HepG2 (cell line): ENCODE measurements at regions not wholly inside any gene's neighbourhood (a gene's known extent, or its start where the extent isn't known, plus 50 kb on each side); places are given as distances from the start of the nearest gene placed in this dataset.

Experiments
- ATAC-seq: fragments of 200-7000 bp; cut with Tn5 transposase; 3 replicates; pipeline ENCODE4 v1.9.1; 2020; ENCODE audit warnings: mild to moderate bottlenecking, moderate library complexity
- BruUV-seq: library from RNA; stranded (reverse); fragments of 400-500 nt; replicated peaks from 2 replicates; lab custom pipeline; 2021; lab: Mats Ljungman, UMichigan
- CTCF ChIA-PET: fragments of 300-600 bp; formaldehyde crosslinking; extraction: SDS; loops from one replicate; lab custom pipeline; 2021; ENCODE audit warnings: low total read pairs, inconsistent platforms, low intra/inter-chr PET ratio; lab: Yijun Ruan, JAX
- POLR2A ChIA-PET: fragments of 350-600 bp; sonication (Branson Sonifier 250); formaldehyde crosslinking; loops from one replicate; lab custom pipeline; 2020; ENCODE audit warnings: antibody characterized with exemption, inconsistent platforms; lab: Yijun Ruan, JAX
- DNase-seq: peaks from one replicate; pipeline ENCODE4 v3.0.0-alpha.2; 2015; ENCODE audit warnings: low spot score
- FAIRE-seq: peaks from 3 replicates; lab custom pipeline; 2011; peaks lifted over from hg19 to GRCh38; lab: Jason Lieb, UNC
- H2AFZ ChIP-seq: one replicate; pipeline ENCODE4 v1.6.1; 2011; ENCODE audit warnings: low read length, inconsistent platforms
- H3K27ac ChIP-seq: fragments of 300-600 bp; 3 replicates; pipeline ENCODE4 v1.8.0; 2011; ENCODE audit warnings: mixed run types, mild to moderate bottlenecking, mixed read lengths, low read length, inconsistent platforms; ENCODE audit not compliant: insufficient read depth; ENCODE audit errors: extremely low read length
- H3K27me3 ChIP-seq, 2 experiments: fragments of 200-600 bp in 1 of 2; 2 replicates in 1 of 2; 3 replicates in 1 of 2; pipeline versions ENCODE4 v1.6.0 to v1.8.0; 2011; ENCODE audit warnings: low read length in 2 of 2, mild to moderate bottlenecking in 2 of 2, moderate library complexity in 2 of 2, inconsistent platforms in 1 of 2; ENCODE audit not compliant: insufficient read depth in 2 of 2, control insufficient read depth in 1 of 2
- H3K36me3 ChIP-seq, 2 experiments: fragments of 200-600 bp in 1 of 2; replicated peaks in 1 of 2; 2 replicates in 1 of 2; 3 replicates in 1 of 2; pipeline versions ENCODE4 v1.5.1 to v1.8.0; 2011; ENCODE audit warnings: low read length in 2 of 2, inconsistent platforms in 1 of 2; ENCODE audit not compliant: insufficient read depth in 2 of 2, control insufficient read depth in 1 of 2
- H3K4me1 ChIP-seq: 2 replicates; pipeline ENCODE4 v1.5.1; 2012; ENCODE audit warnings: low read length, inconsistent platforms; ENCODE audit not compliant: insufficient read depth
- H3K4me2 ChIP-seq: 2 replicates; pipeline ENCODE4 v1.6.0; 2011; ENCODE audit warnings: low read depth, low read length, inconsistent platforms
- H3K4me3 ChIP-seq, 3 experiments: fragments of 200-600 bp in 1 of 3; sonication (generic), shearing (Covaris generic) in 1 of 3; replicated peaks in 1 of 3; 2 replicates each; pipeline ENCODE4 v1.5.1; 2011 to 2016; ENCODE audit warnings: low read length in 3 of 3, inconsistent platforms in 2 of 3, low read depth in 2 of 3, mild to moderate bottlenecking in 2 of 3, control low read depth in 1 of 3, mixed read lengths in 1 of 3; ENCODE audit not compliant: insufficient read depth in 1 of 3
- H3K79me2 ChIP-seq: one replicate; pipeline ENCODE4 v1.6.1; 2011; ENCODE audit warnings: low read length, inconsistent platforms; ENCODE audit not compliant: insufficient read depth
- H3K9ac ChIP-seq: 2 replicates; pipeline ENCODE4 v1.6.0; 2011; ENCODE audit warnings: mild to moderate bottlenecking, low read depth, low read length, inconsistent platforms; ENCODE audit not compliant: insufficient read depth
- H3K9me3 ChIP-seq: 2 replicates; pipeline ENCODE4 v1.5.1; 2012; ENCODE audit warnings: mild to moderate bottlenecking, low read length
- H4K20me1 ChIP-seq: 2 replicates; pipeline ENCODE4 v1.6.0; 2011; ENCODE audit warnings: inconsistent platforms, mild to moderate bottlenecking, low read length, moderate library complexity; ENCODE audit not compliant: insufficient read depth
- ATAD3A ChIP-seq: sonication (generic); formaldehyde crosslinking; IDR thresholded peaks from 2 replicates; pipeline ENCODE4 v1.4.0; 2020; ENCODE audit warnings: missing genetic modification reagents
- CREB1 ChIP-seq, 2 experiments: fragments of 450-650 bp in 1 of 2; IDR thresholded peaks; 2 replicates each; pipeline ENCODE4 v1.6.1; 2016 to 2017; ENCODE audit warnings: control low read depth in 1 of 2, mild to moderate bottlenecking in 1 of 2, missing compliant biosample characterization in 1 of 2, missing genetic modification characterization in 1 of 2
- RAD21 ChIP-seq: fragments of 450-650 bp; formaldehyde crosslinking; IDR thresholded peaks from 2 replicates; pipeline ENCODE4 v1.5.0; 2020; ENCODE audit warnings: mild to moderate bottlenecking
- RFXANK ChIP-seq: IDR thresholded peaks from 2 replicates; pipeline ENCODE4 v1.6.1; 2016
- RFXAP ChIP-seq: sonication (generic); formaldehyde crosslinking; IDR thresholded peaks from 2 replicates; pipeline ENCODE4 v1.4.0; 2020; ENCODE audit warnings: missing genetic modification reagents, borderline replicate concordance
- RORA ChIP-seq: sonication (generic); formaldehyde crosslinking; IDR thresholded peaks from 2 replicates; pipeline ENCODE4 v1.5.0; 2020; ENCODE audit warnings: mild to moderate bottlenecking, missing genetic modification reagents, moderate library complexity
- SAFB2 ChIP-seq: sonication (generic); formaldehyde crosslinking; IDR thresholded peaks from 2 replicates; pipeline ENCODE4 v1.5.1; 2020; ENCODE audit warnings: missing genetic modification reagents, low read depth, mild to moderate bottlenecking, borderline replicate concordance
- SETDB1 ChIP-seq: sonication (generic); formaldehyde crosslinking; IDR thresholded peaks from 2 replicates; pipeline ENCODE4 v1.5.1; 2020; ENCODE audit warnings: missing genetic modification reagents, mild to moderate bottlenecking, borderline replicate concordance
- TBX2 ChIP-seq: sonication (generic); formaldehyde crosslinking; IDR thresholded peaks from 2 replicates; pipeline ENCODE4 v1.5.0; 2020; ENCODE audit warnings: missing genetic modification reagents, mild to moderate bottlenecking, borderline replicate concordance
- TOE1 ChIP-seq: sonication (generic); formaldehyde crosslinking; IDR thresholded peaks from 2 replicates; pipeline ENCODE4 v1.4.0; 2020; ENCODE audit warnings: mild to moderate bottlenecking, missing genetic modification reagents
- ZEB1 ChIP-seq: IDR thresholded peaks from 2 replicates; pipeline ENCODE4 v1.6.1; 2012; ENCODE audit warnings: mild to moderate bottlenecking, low read depth, inconsistent platforms; ENCODE audit not compliant: insufficient replicate concordance
- ZNF230 ChIP-seq: sonication (generic); formaldehyde crosslinking; IDR thresholded peaks from 2 replicates; pipeline ENCODE4 v1.4.0; 2020; ENCODE audit warnings: mild to moderate bottlenecking, missing genetic modification reagents
- ZNF44 ChIP-seq: sonication (generic); formaldehyde crosslinking; IDR thresholded peaks from 2 replicates; pipeline ENCODE4 v1.5.1; 2020; ENCODE audit warnings: mild to moderate bottlenecking, missing genetic modification reagents
- ZNF691 ChIP-seq: sonication (generic); formaldehyde crosslinking; IDR thresholded peaks from 2 replicates; pipeline ENCODE4 v1.4.0; 2020; ENCODE audit warnings: missing genetic modification reagents, low read depth, mild to moderate bottlenecking, borderline replicate concordance
- ZNF83 ChIP-seq: sonication (generic); formaldehyde crosslinking; IDR thresholded peaks from 2 replicates; pipeline ENCODE4 v1.4.0; 2020; ENCODE audit warnings: missing genetic modification reagents, mild to moderate bottlenecking, borderline replicate concordance
- ZNF841 ChIP-seq: sonication (generic); formaldehyde crosslinking; IDR thresholded peaks from 2 replicates; pipeline ENCODE4 v1.8.1; 2023; ENCODE audit warnings: missing genetic modification reagents, borderline replicate concordance
- WGBS: methylation state at CpG from one replicate; pipeline ENCODE4 v1.1.6; 2017; ENCODE audit warnings: low lambda C conversion rate; 5-methylcytosine and 5-hydroxymethylcytosine counted together
- in situ Hi-C: cut with HindIII; loops from 2 replicates; pipeline ENCODE4 v1.10.0; 2017; ENCODE audit warnings: low pct_unique_long_range_greater_than_20kb; ENCODE audit not compliant: extremely low pct_ligation_motif_present
- intact Hi-C: fragments of 100-400 bp; cut with micrococcal nuclease; formaldehyde crosslinking; loops from one replicate; pipeline ENCODE4 v1.10.0; 2022; ENCODE audit not compliant: unreplicated experiment
- TF ChIP-seq, protein P1 (sequence below), 2 experiments: sonication (generic) in 1 of 2; formaldehyde crosslinking in 1 of 2; IDR thresholded peaks; 2 replicates each; pipeline versions ENCODE4 v1.5.1 to v1.6.1; 2011 to 2020; ENCODE audit warnings: borderline replicate concordance in 1 of 2, low read depth in 1 of 2, low read length in 1 of 2, mild to moderate bottlenecking in 1 of 2, missing genetic modification reagents in 1 of 2, moderate library complexity in 1 of 2
- TF ChIP-seq, protein P2 (sequence below): sonication (generic); formaldehyde crosslinking; IDR thresholded peaks from 2 replicates; pipeline ENCODE4 v1.4.0; 2020; ENCODE audit warnings: missing genetic modification reagents

GRCh38 chr12:29053567-29053966 lies 95.5 kb upstream of the FAR2 start:
- Histone ChIP-seq H3K27ac (no peak overlapping the region), H3K9me3 (no peaks in the 10 kb centered on the region; the same call in 1 of the 2 replicates), H3K4me1 (no peaks in the 10 kb centered on the region), H3K4me2 (no peak overlapping the region), H3K27me3 (no peaks in the 10 kb centered on the region), H2AFZ (no peak overlapping the region), H3K4me3 (no peak overlapping the region), H3K36me3 (no peaks in the 10 kb centered on the region), H3K9ac (no peak overlapping the region), H3K79me2 (no peaks in the 10 kb centered on the region), H4K20me1 (no peaks in the 10 kb centered on the region)
- WGBS, result 7% methylated on average over 1 of the region's 1 CpG
- no peak for ATAC-seq
- in situ Hi-C loops (no loop called here), intact Hi-C loops (no loop called here)
- CTCF ChIA-PET, result no interaction called here
- DNase-seq, result no peak
- BruUV-seq, result no TSS peak
- POLR2A ChIA-PET, result no interaction called here
- no peak for FAIRE-seq
- TF ChIP-seq ZNF230 (CRISPR knock-in tag) (no peak), ZNF83 (CRISPR knock-in tag) (no peak), SETDB1 (CRISPR knock-in tag) (no peak), TOE1 (CRISPR knock-in tag) (no peak), CREB1 (IDR thresholded peaks at IDR 0.05) (peak; percentile 71), CREB1 (CRISPR knock-in tag; IDR thresholded peaks at IDR 0.05) (peak; percentile 50; the same call in 1 of the 2 replicates), TBX2 (CRISPR knock-in tag) (no peak), ZNF841 (CRISPR knock-in tag) (no peak), RAD21 (CRISPR knock-in tag) (no peak), ZNF691 (no peak), RFXAP (CRISPR knock-in tag) (peak; percentile 86; the same call in 1 of the 2 replicates), ATAD3A (CRISPR knock-in tag) (no peak), RFXANK (CRISPR knock-in tag) (peak; percentile 97), ZEB1 (no peak), SAFB2 (CRISPR knock-in tag) (no peak), ZNF44 (CRISPR knock-in tag) (no peak), RORA (no peak)
- TF ChIP-seq, protein P1, sequence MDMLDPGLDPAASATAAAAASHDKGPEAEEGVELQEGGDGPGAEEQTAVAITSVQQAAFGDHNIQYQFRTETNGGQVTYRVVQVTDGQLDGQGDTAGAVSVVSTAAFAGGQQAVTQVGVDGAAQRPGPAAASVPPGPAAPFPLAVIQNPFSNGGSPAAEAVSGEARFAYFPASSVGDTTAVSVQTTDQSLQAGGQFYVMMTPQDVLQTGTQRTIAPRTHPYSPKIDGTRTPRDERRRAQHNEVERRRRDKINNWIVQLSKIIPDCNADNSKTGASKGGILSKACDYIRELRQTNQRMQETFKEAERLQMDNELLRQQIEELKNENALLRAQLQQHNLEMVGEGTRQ (IDR thresholded peaks at IDR 0.05; ENCODE audit: low read depth, low read length), result no peak
- TF ChIP-seq, protein P1 (CRISPR knock-in tag; IDR thresholded peaks at IDR 0.05; ENCODE audit: borderline replicate concordance), result no peak
- TF ChIP-seq, protein P2, sequence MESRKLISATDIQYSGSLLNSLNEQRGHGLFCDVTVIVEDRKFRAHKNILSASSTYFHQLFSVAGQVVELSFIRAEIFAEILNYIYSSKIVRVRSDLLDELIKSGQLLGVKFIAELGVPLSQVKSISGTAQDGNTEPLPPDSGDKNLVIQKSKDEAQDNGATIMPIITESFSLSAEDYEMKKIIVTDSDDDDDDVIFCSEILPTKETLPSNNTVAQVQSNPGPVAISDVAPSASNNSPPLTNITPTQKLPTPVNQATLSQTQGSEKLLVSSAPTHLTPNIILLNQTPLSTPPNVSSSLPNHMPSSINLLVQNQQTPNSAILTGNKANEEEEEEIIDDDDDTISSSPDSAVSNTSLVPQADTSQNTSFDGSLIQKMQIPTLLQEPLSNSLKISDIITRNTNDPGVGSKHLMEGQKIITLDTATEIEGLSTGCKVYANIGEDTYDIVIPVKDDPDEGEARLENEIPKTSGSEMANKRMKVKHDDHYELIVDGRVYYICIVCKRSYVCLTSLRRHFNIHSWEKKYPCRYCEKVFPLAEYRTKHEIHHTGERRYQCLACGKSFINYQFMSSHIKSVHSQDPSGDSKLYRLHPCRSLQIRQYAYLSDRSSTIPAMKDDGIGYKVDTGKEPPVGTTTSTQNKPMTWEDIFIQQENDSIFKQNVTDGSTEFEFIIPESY (CRISPR knock-in tag), result no peak
